ENCODE measurements at regions not wholly inside any gene's neighbourhood (a gene's known extent, or its start where the extent isn't known, plus 50 kb on each side); places are given as distances from the start of the nearest gene placed in this dataset.

- DNase-seq (ENCODE audit: low spot score): no peak
Measured at GRCh38 chr1:198040880-198041279, 115.9 kb upstream of the NEK7 start.

- no peak for DNase-seq (ENCODE audit: low spot score)
Measured at GRCh38 chr1:198042168-198042567, 114.6 kb upstream of the NEK7 start.

GRCh38 chr1:198047913-198048312, 108.9 kb upstream of the NEK7 start:
- DNase-seq (ENCODE audit: low spot score): no peak

GRCh38 chr1:198054510-198054909, 102.3 kb upstream of the NEK7 start:
- DNase-seq (ENCODE audit: low spot score): no peak

- no peak for DNase-seq (ENCODE audit: low spot score)
Measured at GRCh38 chr1:198056255-198056654, 100.5 kb upstream of the NEK7 start.

- no peak for DNase-seq (ENCODE audit: low spot score)
Measured at GRCh38 chr1:198064181-198064580, 92.6 kb upstream of the NEK7 start.

GRCh38 chr1:198068285-198068684, 88.5 kb upstream of the NEK7 start:
- DNase-seq (ENCODE audit: low spot score): no peak

- no peak for DNase-seq (ENCODE audit: low spot score)
Measured at GRCh38 chr1:198072177-198072576, 84.6 kb upstream of the NEK7 start.

GRCh38 chr1:198075296-198075695, 81.5 kb upstream of the NEK7 start:
- no peak for DNase-seq (ENCODE audit: low spot score)

GRCh38 chr1:198079432-198079951, 77.3 kb upstream of the NEK7 start:
- no peak for DNase-seq (ENCODE audit: low spot score)

GRCh38 chr1:198082576-198082975, 74.2 kb upstream of the NEK7 start:
- DNase-seq (ENCODE audit: low spot score): no peak

GRCh38 chr1:198083549-198083948, 73.2 kb upstream of the NEK7 start:
- no peak for DNase-seq (ENCODE audit: low spot score)

- DNase-seq (ENCODE audit: low spot score): no peak
Measured at GRCh38 chr1:198084241-198084908, 72.4 kb upstream of the NEK7 start.

GRCh38 chr1:198086051-198086745, 70.6 kb upstream of the NEK7 start:
- DNase-seq (ENCODE audit: low spot score): no peak

GRCh38 chr1:198087831-198088230, 69.0 kb upstream of the NEK7 start:
- no peak for DNase-seq (ENCODE audit: low spot score)

- DNase-seq (ENCODE audit: low spot score): no peak
Measured at GRCh38 chr1:198088360-198089071, 68.3 kb upstream of the NEK7 start.

GRCh38 chr1:198096390-198096789, 60.4 kb upstream of the NEK7 start:
- no peak for DNase-seq (ENCODE audit: low spot score)

GRCh38 chr1:198099755-198100154, 57.0 kb upstream of the NEK7 start:
- no peak for DNase-seq (ENCODE audit: low spot score)

- DNase-seq (ENCODE audit: low spot score): no peak
Measured at GRCh38 chr1:198101716-198102453, 54.9 kb upstream of the NEK7 start.

GRCh38 chr1:198102454-198102827, 54.4 kb upstream of the NEK7 start:
- peak; percentile 22 for DNase-seq (ENCODE audit: low spot score)

- DNase-seq (ENCODE audit: low spot score): no peak
Measured at GRCh38 chr1:198105185-198105584, 51.6 kb upstream of the NEK7 start.

GRCh38 chr1:198106011-198106410, 50.8 kb upstream of the NEK7 start:
- no peak for DNase-seq (ENCODE audit: low spot score)
